ENCODE measurements at regions not wholly inside any gene's neighbourhood (a gene's known extent, or its start where the extent isn't known, plus 50 kb on each side); places are given as distances from the start of the nearest gene placed in this dataset.

GRCh38 chr5:99033014-99033900, 104.5 kb upstream of the CHD1 start:
- TF ChIP-seq CTCF (conservative IDR thresholded peaks at IDR 0.05; ENCODE audit: low read length) (no peak), EZH2phosphoT487 (IDR thresholded peaks at IDR 0.05; ENCODE audit: borderline replicate concordance, low read depth, low read length) (no peak)
